DMS 273 treated with DMSO at 0.1 percent for 48 hours (cell line): ENCODE measurements at regions not wholly inside any gene's neighbourhood (a gene's known extent, or its start where the extent isn't known, plus 50 kb on each side); places are given as distances from the start of the nearest gene placed in this dataset.

ENCODE experiments used
- DNase-seq: peaks from one replicate; lab custom pipeline; 2025; lab: John Stamatoyannopoulos, UW

DNA sequence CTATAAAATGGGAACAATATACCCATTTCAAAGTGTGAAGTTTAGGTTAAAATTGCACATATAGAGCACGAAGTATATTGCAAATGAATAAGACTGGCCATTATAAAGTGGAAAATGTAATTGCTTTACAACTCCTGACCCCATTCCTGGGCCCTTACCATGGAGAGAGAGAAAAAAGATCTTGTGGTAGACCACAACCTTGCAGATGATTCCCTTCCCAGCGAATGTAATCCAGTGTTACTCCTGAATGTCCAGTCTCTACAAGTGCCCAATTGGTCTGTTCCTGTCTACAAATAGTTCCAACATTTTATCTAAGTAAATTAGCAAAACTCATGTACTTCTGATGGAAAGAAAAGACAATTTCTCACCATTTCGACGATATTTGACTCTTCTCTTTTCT is 184.1 kb upstream of the LNX1 start:
- DNase-seq = no peak

DNA sequence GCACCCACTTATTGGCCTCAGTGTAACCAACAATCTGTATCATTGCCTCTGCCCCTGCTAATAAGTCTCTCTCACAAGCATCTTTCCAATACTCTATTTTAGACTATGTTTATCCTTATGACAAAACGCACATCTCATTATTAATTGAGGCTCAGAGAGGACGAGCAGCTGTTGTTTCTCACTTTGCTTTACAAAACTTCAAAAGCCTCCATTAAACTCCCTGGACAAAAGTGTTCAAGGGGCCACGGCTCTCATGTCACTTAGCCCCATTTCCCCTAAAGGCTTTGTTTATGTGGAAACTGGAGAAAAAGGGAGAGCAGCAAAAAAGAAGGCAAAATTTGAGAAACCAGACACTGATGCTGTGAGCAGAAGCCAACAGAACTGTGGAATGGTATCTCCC is 180.0 kb upstream of the LNX1 start:
- no peak for DNase-seq

DNA sequence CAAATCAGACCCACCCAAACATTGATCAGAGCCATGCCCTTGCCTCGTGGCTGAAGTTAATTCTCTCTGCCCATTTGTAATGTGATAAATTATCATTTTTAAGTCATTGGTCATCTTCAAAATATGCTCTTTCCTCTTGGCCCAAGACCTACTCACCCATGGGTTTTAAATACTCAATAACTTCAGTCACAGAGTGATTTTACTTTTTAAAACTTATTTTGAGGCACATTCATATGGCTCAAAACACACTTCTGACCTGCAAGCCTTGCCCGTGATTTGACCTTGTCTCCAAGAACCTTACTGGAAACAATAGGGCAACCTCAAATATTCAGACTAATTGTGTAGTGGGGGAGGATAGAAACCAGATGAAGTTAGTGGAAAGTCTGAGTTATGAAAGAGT is 176.2 kb upstream of the LNX1 start:
- no peak for DNase-seq

DNA sequence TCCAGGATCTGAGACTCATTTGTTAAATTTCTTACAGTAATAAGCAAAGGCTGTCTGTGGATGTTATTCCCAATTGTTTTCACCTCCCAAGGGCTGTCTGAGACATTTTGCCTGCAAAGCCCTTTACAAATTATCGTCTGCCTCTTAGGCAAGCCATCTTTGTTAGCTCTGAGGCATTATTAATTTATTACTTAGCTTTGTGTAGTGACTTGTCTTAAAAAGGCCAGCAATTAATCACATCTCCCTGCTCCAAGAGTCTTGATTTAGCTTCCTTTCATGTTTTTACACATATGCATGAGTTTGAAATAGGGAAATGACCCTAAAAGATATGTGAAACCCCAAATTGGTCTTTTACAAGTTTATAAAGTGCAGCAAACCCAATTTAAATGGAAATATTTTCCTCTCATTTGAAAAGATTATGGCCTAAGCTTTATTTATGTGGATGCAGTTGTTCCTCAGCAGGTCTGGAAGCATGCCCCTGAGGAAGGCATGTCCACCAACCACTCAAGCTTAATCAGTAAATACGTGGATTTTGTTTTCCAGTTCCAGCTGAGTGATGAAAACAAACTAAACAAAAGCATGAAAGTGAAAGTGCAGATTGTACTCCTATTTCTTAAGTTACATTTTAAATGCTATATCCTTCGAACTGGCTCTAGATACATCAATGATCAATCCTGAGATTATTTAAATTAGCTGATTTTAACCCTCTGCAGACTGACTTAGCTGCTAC is 173.6 kb upstream of the LNX1 start:
- DNase-seq = no peak

DNA sequence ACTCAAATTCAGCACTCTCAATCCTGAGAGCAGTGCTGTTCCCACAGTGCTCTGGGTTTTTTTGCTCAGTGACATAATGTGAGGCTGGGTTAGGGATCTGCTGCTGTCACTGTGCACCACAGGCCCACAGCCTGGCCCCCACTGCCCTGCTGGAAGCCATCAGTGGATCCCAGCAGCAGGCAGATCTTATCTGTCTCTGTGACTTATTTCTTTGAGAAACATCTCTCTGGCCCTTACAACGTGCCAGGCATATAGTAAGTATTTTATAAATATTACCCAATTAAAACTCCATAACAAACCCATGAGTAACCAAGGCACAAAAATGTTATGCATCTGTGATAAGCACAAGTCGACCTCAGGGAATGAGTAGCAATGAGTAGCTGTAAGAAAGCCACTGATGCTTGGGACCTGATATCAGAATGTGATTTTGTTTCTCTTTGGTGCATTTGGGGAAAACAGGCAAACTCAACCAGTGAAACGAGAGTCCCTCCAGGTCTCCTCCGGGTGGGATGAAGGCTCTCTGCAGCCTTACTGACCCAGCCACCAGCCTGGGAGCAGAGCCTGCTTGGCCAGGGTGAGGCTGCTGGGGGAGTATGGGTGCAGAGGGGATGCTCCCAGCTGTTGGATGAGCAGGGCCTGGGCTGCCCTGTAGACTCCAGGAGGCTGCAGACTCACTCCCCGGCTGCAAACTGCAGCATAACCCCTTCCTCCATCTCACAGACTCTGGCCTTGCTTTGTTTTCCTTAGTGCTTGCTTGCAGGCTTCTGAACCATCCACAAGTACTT is 172.7 kb upstream of the LNX1 start:
- DNase-seq = no peak

DNA sequence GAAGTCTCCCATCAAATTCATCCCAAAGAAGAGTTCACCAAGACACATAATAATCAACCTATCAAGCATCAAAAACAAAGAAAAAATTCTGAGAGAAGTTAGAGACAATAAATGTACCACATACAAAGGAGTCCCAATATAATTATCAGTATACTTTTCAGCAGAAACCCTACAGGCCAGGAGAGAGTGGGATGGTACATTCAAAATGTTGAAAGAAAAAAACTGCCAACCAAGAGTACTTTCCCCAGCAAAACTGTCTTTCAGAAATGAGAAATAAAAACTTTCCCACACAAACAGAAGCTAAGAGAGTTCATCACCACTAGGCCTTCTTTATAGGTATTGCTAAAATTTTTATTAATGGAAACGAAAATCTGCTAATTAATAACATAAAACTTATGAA is 164.4 kb upstream of the LNX1 start:
- no peak for DNase-seq

DNA sequence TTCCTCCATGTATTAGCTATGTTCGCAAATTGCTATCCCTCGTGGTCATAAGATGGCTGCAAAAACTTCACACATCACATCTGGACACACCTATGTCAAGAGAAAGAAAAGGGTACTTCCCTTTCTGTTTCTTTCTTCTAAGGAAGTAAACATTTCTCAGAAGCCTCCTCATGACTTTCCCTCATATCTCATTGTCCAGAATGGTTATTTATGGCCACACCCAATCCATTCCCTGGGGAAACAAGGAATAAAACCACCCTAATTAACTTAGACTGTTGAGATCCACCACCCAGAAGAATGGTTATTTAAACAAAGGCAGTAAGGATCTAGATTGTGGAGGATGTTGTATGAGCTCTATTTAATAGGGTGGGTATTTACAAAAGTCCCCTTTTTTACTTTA is 160.8 kb upstream of the LNX1 start:
- no peak for DNase-seq

DNA sequence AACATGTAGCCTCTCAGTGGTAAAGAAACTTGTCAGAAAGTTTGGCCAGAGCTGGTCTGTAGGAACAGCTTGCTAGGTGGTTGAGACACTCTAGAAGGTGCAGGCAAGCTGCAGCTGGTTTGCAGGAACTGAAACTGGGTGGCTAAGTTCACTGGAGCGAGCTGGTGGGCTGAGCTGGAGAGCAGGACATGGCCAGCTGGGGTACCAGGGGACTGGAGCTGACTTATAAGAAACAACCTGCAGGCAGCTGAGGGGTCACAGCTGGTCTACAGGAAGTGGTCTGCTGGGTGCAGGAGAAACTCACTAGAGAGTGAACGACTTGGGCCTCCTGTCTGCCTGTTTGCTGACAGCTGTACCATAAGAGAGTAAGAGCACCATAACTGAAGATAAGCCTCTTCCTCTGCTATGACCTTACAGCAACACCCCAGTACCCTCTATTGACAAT is 157.1 kb upstream of the LNX1 start:
- no peak for DNase-seq

DNA sequence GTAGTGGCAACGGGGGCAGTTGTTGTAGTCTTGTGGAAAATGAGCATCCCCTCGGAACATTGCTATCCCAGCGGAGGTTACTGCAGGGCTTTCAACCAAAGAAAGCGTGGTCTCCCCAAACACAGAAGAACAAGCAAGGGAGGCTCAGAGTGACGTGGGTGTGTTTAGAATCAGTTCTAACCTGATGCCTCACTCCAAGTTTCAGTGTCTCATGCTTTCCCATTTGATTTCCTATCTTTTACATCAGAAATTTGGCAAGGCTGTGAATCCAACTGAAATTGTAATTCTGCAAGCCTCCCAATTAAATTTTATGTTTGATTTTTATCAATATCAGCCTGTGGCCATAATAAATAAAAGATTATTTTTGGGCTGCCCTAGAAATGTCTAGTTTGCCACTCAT is 156.1 kb upstream of the LNX1 start:
- DNase-seq = no peak

DNA sequence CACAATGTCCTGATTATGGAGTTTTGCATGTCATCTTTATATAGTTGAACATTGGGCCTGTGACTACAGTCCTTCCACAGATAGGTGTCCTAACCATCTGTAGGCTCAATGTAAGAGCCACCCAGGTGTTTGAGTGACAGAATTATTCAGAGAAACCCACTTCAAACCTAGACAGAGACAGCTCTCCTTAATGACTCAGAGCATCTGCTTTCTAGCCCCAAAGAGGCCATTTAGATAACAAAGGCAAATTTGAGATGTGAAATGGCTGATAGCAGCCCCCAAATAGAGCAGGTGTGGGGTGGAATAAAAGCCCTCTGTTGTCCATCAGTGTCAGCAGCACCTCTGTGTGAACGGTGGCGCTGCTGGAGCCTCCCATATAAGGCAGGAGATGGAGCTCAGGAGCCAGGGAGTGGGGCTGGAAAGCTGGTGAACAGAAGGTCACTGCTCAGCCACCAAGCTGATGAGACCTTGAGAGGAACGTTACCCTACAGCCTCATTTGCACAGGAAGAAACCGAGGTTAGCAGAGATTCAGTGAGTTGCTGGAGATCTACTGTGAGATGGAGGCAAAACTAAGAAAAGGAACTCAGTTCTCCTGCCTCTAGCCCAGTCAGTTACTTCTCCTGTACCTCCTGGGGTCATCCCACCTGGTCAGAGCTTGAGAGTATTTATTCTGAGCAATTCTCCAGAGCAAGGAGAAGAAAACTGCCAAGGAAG is 153.3 kb upstream of the LNX1 start:
- DNase-seq = no peak

DNA sequence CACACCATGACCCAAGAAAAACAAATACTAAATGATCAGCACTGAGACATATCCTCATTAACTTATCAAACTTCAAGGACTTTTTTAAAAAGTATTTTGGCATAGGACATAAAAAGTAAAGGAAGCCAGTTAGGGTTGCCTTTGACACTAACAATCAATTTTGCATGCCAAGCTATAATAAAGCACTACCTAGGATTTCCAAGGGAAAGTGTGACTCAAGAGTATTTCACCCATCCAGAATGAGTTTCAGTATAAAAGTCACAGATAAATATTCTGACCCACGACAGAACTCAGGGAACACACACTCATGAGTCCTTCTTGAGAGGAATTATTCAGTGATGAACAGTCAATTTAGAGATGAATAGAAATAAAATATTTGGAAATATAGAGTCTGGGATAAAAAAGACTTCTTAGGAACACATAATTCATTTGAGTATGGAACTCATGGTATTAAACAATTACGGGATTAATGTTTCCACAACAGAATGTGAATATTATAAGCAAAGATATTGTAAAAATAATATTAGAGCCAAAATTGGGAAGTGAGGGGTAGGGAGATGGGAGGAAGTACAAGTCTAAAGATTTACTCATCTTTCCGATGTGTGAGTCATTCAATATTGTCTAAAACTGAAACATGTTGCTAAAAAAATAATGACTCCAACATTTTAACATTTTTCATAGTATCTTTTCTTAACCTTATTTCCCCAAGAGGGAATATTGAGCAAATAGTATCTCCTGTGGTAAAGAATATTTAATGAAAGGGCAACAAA is 143.5 kb upstream of the LNX1 start:
- DNase-seq = no peak

DNA sequence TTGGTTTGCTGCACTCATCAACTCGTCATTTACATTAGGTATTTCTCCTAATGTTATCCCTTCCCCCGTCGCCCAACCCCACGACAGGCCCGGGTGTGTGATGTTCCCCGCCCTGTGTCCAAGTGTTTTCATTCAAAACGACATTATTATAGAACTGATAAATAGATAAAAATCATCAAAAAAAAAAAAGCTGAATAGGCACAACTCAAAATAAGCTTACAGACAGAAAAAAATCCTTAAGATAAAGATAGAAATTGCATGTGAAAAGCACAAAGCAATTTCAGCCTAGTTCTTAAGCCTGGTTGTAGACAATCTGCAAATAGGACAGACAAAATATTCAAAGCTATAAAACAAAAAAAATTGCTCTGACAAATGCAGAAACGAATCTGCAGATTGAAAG is 142.9 kb upstream of the LNX1 start:
- DNase-seq = no peak

DNA sequence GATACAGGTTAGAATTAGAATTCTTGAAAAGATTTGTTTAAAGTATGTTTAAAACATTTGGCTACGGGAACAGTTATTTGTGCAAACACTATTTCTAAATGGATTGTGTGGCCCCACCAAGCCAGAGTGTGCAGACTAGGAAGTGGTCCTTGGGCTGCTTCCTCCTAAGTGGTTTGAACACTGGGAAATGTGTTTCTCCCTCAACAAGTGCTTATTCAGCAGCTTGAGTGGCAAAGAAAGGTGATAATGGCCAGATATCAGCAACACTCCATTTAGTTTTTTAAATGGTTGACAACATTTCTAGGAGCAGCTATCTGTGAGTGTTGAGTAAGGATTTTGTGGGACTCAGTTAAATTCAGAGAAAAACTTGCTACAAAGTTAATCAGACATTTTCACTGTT is 141.4 kb upstream of the LNX1 start:
- no peak for DNase-seq

DNA sequence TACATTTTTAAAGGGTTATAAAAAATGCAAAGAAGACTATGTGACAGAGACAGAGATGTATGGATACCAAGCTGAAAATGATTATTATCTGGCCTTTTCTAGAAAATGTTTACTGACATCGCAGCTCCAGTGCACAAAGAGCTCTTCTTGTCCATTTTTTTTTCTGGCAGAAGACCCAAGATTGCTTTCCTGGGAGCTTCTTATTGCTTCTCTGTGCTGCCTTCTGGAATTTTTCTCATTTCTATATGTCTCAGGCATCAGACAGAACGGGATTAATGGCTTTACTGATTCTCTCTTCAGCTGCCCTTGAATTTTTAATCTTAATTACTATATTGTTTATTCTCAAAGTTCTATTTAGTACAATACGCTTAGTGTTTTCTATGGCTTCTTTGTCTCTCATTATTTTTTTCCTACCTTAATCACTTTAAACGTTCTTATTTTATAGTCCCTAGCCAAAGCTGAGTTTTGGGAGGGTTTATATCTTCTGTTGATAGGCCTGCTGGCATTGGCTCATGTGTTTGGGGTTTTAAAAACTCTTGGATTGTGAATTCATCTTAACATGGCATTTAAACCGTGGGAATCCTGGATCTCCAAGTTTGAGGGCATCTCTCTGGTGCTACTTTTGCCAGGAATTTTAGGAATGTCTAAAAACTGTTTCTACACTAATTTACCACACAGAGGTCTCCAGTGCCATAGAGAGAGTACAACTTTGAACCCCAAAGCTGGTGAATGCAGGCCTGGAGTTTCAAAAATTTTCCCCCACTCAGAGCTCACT is 138.9 kb upstream of the LNX1 start:
- no peak for DNase-seq

DNA sequence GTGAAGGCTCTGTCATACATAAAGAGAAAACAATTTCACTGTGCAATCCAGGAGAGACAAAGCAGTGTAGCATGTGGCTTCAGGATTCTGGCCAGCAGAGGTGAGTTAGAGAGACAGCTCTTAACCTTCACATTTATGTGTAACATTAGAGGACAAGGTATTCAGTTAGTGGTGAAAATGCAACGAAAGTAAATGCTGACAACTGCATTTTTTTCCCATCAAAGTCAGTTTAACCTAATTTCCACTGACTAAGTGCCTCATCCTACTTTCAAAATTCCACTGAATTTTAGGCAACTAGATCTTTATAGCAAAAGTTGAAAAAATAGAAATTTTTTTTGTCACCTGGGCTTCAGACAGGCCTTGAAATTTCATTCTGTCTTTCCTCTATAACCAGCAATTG is 130.8 kb upstream of the LNX1 start:
- no peak for DNase-seq

DNA sequence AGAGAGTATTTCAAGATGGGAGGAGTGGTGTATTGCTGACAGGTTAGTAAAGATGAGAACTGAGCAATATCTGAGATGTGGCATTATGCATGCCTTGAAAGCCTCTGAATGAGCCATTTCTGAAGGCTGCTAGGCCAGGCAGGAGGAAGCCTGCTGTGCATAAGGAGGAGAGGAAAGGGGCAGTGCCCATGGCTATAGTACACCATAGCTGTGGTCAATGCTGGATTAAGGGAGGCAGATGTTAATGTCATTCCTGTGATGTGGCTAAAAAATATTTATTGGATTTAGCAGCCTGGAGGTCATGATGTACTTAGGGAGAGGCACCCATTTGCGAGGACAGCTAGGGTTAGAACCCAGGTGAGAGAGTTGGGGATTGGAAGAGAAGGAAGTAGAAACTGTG is 130.0 kb upstream of the LNX1 start:
- DNase-seq = no peak

DNA sequence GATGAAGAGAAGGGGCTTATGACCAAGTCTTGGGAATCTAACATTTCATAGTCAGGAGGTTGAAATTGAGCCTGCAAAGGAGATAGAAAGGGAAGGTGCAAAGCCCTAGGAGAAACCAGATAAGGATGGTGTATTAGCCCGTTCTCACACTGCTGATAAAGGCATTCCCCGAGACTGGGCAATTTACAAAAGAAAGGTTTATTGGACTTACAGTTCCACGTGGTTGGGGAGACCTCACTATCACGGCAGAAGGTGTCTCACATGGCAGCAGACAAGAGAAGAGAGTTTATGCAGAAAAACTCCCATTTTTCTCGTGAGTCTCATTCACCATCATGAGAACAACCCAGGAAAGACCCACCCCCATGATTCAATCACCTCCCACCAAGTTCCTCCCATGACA is 129.5 kb upstream of the LNX1 start:
- DNase-seq = no peak

DNA sequence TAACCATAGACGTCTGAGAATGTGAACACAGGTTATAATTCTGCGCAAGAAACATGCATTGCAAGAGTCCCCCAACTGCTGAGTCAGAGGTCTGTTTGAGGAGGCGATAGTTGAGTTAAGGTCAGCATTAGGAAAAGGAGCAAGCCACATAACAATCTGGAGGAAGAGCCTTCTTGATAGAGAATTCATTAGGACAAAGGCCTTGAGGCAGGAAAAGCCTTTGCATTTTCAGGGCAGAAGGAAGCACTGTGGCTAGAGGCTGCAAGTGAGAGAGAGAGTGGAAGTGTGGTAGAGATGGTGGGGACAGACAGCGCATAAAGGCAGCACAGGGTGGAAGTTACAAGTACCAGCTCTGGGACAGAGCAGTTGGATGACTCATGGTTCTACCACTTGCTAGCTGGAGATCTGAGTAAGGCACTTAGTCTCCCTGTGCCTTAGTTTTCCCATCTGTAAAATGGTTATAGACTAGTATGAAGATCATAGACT is 125.8 kb upstream of the LNX1 start:
- no peak for DNase-seq

DNA sequence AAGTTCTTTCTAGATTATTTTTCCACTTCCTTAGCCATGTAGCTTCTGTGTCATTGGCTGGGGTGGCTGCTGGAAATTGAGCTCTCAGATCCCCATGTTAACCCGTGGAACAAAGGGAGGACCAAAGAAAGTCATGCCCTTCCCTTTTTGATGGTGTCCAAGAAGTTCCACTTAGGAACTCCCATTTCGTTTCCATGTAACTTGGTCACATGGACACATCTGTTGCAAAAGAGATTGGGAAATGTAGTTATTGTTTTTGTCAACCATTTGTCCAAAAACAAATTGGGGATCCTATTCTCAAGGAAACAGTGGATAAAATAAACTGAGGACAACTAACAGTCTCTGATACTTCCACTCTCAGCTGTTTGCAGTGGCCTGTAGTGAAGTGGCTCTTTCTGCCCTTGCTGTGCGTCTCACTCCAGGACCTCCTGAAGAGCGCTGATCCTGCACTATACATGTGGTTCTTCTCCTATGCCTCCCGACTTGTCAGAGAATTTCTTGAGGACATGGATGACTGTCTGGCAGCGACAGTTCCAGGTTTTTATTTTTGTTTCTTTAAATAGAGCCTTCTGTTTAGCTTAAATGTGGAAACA is 125.3 kb upstream of the LNX1 start:
- no peak for DNase-seq

DNA sequence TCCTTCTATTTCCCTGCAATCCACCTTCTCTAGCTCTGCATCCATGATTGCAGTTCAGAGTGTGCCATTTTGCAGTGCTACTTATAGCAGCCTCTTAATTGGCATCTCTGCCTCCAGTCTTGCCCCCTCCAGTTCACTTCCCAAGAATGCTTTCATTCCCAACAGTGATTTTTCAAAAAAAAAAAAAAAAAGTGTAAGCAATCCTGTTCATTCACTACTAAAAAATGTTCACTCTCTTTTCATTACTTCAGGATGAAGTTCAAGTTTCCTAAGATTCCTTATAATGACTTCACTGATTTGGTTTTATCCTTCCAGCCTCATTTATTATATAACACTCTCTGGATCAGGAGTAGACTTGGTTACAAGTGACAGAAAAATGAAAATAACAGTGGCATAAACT is 124.7 kb upstream of the LNX1 start:
- no peak for DNase-seq
